GM19395 (cell line): ENCODE measurements at regions not wholly inside any gene's neighbourhood (a gene's known extent, or its start where the extent isn't known, plus 50 kb on each side); places are given as distances from the start of the nearest gene placed in this dataset.
A peak's percentile ranks its signal among the peaks of the same experiment; 100 is the strongest.

Source experiments
- ATAC-seq: cut with Tn5 transposase; IDR thresholded peaks from one replicate; pipeline ENCODE4 v1.9.1; 2021; ENCODE audit warnings: mild to moderate bottlenecking, moderate library complexity; ENCODE audit not compliant: unreplicated experiment

DNA sequence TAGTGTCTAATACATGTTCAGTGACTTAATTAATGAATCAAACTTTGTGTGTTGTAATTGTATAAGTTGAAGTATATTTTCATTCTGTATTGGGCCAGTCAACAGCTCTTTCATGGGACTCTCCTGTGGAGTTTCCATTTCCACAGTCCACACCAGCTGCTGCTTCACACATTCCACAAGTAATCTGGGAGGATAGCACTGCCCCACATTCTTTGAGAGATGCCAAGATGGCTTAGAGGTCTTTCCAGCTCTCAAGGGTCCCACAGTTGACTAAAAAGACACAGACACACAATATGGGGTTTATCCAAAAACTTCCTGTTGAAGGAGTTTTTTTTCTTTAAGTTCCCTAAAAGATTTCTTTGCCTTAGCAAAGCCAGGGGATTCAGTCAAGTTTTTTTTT is 408.3 kb downstream of the AACS start:
- no peak for ATAC-seq

DNA sequence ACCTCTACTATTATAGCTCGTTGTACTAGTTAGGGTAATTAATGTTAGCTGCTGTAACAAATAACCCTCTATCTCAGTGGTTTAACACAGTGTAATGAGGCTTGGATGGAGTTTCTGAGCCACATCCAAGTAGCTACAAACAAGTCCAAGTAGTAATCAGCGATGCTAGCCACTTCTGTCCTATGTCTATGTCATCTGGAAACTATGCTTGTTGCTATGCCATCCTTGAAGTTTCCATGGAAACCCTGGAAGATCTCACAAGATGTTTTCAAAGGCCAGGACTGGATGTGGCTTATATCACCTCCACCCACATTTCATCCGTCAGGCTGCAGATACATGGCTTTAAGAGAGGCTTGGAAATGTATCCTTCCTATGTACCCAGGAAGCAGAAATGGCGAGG is 422.1 kb downstream of the AACS start:
- no peak for ATAC-seq

DNA sequence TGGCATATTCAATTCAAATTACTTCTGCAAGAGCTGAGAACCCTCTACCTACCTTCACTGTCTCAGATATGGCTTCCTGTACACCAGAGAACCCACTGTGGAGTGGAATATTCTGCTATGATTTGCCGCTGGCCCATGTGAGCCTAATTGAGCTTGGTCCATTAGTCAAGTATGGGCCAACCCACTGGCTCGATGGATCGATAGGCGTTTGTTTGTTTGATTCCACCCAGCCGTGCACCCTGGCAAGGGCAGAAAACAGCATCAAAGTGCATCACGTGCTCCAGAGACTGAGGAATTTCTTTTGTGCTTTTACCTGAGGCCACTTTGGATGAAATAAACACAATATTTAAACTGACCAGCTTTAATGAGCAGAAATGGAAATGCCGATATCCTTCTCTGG is 426.3 kb downstream of the AACS start:
- no peak for ATAC-seq

DNA sequence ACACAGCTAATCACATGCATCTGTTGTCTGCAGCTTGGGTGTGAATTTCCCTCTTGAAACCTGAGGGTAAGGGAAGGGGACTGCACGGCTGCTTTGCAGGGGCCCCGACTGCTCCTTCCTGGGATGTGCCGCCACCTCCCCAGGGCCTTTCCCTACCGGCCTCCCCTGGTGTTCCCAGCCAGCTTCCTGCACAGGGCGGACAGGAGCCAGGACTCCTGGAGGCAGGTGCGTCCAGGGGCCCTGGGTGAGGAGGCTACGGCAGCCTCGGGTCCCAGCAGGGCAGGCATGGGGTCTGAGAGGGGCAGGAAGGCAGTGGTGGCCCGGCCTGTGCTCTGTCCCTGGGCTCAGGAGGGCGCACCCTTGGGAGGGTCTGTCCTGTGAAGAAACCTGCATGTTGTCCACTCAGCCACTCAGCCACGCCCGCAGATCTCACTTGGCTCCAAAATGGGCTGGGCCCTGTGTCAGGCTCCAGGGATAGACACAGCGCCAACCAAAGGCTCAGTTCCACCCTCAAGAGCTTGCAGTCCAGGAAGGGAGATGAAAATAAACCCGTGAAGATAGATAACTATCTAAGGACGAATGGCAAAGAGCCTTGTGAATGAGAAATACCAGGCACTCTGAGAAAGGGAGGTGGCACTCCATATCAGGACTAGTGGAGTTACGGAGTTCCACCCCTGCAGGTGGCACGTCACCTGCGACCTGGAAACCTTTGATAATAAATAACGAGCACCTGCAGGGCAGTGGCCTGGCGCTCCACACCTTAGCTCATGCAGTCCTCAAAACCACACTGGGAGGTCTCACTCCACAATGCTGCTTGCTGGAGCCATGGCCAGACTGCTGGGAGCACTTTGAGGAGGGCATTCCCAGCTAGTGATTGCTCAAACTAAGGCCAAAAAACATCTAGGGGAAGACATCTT is 427.4 kb downstream of the AACS start:
- ATAC-seq, result no peak

DNA sequence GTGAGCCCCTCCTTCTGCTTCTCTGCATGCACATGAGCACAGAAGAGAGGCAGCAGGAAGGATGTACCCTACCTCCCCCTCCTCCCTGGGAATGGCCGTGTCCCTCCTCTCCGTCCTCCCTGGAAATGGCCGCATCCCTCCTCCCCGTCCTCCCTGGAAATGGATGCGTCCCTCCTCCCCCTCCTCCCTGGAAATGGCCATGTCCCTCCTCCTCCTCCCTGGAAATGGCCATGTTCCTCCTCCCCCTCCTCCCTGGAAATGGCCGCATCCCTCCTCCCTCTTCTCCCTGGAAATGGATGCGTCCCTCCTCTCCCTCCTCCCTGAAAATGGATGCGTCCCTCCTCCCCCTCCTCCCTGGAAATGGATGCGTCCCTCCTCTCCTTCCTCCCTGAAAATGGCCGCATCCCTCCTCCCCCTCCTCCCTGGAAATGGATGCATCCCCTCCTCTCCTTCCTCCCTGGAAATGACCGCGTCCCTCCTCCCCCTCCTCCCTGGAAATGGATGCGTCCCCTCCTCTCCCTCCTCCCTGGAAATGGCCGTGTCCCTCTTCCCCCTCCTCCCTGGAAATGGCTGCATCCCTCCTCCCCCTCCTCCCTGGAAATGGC is 428.6 kb downstream of the AACS start:
- no peak for ATAC-seq

DNA sequence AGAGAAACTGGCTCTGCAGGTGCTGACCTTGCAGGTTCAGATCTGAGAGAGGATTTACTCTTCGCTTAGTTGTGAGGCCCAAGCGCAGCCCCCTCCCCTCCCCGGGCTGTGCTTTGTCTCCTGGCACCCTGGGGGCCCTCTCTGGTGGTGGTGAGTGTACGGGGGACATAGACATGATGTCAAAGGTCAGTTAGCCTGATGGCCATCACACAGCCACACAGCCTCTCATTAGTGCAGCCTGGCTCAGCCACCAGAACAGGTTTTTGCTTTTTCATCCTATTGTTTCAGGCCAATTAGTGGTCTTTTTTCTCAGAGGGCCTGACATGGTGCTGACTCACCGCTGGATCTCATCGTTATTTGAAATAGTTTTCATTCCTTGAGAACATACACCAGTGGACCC is 437.9 kb downstream of the AACS start:
- no peak for ATAC-seq

DNA sequence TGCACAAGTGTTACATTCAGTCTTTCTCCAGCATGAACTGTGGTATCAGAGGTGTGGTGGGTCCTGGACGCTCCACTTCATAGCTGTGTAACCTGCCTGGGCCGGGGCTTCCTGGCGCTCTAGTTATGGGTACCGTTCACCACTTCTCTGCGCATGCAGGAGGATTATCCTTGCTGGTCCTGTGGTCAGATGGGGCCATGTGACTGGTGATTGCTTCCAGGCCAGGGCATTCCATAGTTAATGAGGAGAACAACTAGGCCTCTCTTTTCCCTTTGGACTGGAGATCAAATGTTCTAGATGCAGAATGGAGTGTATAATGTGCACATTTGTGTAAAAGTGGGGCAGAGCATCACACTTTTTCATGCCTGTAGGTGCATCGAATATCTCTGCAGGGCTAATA is 444.0 kb downstream of the AACS start:
- ATAC-seq, result no peak

DNA sequence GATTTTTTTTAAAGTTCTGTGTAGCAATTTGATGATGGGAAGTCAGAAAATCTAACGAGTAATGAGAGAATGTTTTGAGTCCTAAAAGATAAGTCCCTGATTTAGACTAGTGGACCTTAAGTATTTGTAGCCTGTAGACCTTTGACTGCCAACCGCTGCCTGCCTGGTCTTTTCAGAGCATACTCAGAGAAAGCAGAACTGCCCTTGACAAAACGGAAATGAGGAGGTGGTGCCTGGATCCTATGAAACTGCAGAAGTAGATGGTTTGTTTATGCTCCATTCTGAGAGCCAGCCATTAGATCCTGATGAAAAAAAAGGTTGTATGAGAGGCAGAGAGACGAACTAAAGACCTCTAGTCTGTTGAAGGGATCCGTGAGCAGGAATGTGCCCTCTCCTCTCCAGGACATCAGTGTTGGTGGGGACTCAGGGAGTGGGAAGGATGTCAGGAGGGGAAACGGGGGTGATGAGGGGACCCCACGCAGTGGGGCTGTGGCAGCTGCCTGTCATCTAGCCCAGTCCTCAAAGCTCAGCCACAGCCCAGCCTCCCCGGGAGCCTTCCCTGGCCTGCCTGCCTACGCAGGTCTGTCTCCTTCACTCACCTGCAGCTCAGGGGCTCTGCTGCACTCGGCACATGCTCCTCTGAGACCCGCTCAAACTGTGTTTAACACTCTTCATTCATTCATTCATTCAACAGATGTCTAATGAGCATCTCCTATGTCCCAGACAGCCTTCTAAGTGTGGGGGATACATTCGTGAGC is 447.5 kb downstream of the AACS start:
- ATAC-seq, result no peak

DNA sequence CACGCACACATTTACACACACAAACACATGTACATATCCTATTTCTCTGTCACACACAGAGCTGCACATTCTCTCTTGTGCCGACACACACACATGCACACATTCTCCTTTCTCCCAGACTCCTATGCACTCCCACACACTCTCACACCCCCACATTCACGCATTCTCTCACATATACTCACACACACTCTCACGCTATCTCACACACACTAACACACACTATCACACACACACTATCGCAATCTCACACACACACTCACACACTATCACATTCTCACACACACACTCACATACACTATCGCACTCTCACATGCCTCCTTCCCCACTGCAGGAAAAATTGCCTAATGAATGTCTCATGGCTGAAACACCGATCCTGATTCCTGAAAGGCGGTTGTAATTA is 450.7 kb downstream of the AACS start:
- ATAC-seq, result no peak

DNA sequence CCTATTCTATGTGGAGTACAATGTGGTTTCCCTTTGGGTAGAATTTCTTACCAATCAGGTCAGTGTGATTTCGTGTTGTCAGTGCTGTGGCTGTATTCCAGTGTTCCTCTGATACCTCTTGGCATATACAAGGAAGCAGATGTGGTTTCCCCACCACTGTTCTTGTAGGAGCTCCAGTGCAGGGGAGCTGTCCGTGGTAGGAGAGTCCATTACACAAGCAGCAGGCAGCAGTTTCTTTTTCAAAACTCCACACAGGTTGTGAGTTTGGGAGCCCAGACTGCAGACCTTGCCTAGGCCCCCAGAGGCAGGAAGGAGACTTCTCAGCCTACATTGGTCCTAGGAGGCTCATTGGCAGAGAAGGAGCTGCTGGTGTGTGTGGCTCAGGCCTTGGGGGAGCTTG is 452.8 kb downstream of the AACS start:
- no peak for ATAC-seq

DNA sequence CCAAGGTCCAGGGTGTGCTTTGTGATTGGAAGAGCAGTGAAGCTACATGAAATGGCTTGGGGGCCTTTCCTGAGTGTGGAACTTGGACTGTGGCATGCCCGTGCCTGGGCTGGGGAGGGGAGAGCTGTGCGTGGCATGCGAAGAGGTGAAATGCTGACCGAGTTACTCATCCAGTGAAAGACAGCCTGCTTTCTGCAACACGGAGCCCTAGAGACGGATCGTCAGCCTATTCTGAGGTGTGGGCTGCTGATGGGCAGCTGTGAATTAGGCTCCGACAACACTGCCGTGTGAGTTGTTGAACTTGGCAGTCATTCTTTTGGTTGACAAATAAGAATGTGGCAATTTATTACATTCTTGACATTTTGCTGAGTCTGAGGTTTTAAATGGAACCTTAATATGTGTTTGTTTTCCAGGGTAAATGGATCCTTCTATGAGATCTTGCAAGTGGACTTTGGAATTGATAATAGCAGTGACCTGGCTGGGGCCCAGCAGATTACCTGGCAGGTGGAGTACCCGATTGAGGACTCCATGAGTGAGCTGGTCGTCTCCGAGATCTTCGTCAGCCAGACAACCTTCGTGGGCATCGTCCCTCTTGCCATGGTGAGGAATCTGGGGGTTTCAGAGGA is 453.9 kb downstream of the AACS start:
- ATAC-seq, result no peak

DNA sequence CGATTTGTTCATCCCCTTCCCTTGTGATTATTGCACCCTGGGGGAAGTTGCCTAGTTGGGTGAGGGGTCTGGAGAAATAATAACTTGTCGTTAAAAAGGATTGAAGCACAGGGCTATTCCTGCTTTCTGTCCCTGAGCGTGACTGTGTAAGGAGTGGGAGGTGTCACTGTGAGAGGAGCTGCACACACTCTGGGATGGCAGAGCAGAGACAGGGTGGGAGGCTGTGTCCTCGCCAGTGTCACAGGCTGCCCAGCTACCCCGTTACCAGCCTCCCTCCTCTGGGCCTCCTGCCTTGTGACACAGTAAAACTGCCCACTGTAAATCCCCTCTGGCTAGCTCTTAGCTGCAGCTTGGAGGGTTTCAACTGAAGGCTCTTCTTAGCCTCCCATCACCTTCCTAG is 460.6 kb downstream of the AACS start:
- ATAC-seq, result no peak

DNA sequence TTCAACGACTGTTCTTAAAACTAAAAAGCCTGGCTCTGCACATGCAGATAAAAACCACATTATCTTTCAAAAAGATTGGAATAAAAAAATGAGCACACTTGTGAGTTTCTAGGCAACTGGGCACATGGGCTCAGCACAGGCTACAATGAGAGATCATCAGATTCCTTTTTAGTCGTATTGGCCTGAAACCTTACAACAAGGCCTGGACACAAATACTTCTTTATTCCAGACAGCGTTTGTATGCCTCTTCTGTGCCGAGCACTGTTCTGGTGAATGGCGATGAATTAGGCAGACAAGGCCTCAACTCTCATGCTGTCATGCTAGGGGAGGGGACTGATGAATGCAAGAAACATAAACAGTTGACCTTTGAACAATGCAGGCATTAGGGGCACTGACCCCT is 463.0 kb downstream of the AACS start:
- no peak for ATAC-seq

DNA sequence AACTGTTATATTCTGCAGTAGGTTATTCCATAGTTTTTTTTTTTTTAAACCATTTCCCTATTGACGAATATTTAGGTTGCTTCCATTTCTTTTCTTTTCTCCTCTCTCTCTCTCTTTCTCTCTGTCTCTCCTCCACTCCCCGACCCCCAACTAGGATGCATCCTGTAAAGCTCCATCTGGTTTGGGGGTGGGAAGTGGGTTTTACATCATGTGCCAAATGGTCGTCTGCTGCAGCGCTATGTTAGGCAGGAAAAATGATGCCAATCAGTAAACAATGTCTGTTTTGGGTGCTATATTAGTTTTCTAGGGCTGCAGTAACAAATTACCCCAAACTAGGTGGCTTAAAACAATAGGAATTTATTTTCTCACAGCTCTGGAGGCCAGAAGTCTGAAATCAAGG is 465.0 kb downstream of the AACS start:
- no peak for ATAC-seq

DNA sequence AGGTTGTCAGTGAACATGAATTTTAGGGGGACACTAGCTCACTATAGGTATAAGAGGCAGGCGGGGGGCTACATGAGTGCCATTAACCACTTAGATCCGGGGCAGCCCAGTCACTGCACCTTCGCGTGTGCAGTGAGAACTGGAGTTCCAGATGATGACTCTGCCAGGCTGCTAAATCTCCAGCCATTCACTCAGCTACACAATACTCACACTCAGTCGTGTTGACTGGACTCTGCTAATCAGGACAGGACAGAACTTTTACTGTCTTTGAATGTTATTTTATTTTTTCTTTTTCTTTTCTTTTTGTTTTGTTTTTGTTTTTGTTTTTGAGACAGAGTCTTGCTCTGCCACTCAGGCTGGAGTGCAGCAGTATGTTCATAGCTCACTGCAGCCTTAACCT is 465.6 kb downstream of the AACS start:
- ATAC-seq, result no peak

DNA sequence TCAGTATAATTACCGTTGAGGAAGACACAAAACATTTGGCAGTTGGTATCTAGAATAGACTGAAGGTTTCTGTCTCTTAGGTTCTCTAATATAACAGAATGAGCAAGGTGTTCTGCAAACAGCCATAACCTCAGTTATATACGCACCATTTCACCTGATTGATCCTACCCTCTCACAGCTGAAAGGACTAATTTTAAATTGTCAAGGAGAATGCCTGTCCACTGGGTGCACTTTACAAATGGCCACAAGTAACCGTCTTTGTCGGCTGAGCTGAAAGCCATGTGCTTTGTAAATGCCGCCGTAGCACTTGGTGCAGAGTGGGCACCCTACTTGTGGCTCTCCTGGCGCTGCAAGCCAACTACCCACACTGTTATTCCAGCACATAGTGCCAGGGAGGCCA is 466.3 kb downstream of the AACS start:
- no peak for ATAC-seq

DNA sequence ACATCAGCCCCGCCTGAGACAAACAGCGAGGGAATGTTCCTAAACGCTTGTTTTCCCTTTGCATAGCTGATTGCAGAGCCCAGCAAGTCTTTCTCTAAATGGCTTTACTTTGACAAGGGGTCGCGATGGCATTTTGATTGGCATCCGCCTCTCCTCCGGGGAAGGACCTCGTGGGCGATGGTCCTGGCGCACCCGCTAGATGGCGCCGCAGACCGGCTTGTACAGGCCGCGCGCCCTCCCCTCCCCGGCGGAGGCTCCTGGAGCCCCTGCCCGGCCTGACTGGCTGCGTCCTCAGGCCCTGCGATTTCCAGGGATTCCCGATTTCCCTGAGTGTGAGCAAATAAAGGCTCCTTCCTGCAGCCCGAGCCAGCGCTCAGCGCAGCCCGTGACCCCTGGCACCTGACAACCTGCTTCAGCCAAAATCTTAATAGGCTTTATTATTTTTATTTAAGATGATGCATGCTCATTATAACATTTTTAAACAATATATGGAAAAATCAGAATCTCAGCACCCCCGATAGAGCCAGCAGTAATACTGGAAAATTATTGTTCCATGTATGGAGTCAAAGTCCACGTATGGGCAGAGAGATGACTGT is 468.3 kb downstream of the AACS start:
- ATAC-seq, result peak; percentile 78

DNA sequence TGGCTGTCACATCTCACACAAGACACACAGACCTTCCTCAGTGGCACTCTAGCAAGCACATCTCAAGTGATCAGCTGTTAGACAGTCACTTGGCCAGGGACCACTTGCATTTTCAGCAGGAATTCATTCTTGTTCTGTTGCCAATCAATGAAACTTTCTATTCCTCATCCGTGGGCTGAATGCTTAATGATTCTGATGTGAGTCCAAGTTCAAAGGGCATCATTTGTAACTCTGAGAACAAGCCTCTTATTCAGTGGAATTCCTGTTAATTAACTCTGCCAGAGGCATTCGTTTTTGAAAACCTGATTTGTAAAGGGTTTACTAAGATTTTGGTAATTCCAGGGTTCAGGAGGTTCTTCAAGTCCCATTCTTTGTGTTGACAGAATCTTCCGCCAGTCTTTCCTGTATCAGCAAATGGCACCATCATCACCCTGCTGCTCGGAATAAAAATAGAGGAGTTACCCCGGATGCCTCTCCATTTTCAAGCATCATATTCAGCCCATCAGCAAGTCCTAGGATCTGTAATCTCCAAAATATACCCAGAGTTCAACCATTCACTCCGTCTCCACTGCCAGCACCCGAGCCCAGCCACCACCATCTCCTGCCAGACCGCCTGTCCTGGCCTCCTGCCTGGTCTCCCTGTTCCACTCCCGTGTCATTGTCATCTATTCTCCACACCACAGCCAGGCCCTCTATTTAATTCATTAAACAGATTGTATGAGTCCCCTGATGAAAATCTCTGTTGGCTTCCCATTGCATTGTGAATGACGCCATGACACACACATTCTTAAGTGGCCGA is 473.4 kb downstream of the AACS start:
- ATAC-seq, result no peak

DNA sequence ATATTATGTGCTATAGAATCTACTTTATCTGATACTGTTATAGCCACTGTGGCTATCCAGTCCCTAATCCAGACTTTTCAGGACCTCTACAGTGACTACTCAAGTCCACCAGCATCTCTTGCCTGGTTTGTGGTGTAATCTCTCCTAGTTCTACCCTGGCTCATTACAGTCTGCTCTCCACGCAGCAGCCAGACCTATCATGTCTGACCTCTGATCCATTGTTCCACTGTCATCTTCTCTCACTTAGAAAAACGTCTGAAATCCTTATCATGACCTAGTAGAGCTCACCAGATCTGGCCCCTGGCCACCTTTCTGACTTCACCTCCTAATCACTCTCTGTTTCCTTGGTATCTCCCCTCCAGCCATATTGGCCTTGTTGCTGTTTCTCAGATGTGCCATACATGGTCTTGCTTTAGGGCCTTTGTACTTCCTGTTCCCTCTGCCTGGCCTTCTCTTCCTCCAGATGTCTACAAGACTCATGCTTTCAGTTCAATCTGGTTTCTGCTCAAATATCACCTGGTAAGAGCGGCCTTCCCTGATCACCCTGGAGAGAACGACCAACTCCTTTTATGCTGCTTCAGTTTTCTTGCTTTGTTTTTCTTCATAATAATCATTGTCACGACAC is 475.5 kb downstream of the AACS start:
- ATAC-seq, result no peak

DNA sequence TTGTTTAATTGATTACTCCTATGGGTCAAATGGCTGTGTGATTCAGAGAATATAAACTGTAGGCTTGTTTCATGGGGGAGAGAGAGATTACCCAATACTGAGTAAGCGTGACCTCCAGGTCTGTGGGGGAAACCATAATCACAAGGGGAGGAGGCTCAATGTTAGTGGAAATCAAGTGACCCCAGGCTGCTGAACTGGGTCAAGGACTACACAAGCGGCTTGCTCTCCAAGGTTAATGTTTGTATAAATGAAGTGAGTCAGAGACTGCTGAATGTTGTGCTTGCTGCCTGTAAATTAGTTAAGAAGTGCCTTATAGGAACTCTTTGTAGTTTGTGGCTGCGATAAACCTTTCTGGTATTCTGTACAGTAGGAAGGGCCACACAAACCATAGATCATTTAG is 479.7 kb downstream of the AACS start:
- ATAC-seq, result no peak
